HEK293 (cell line): ENCODE measurements at regions not wholly inside any gene's neighbourhood (a gene's known extent, or its start where the extent isn't known, plus 50 kb on each side); places are given as distances from the start of the nearest gene placed in this dataset.

Experiments
- CTCF ChIA-PET: fragments of 350-600 bp; formaldehyde crosslinking; extraction: SDS; loops from one replicate; lab custom pipeline; 2021; ENCODE audit warnings: antibody characterized with exemption; lab: Yijun Ruan, JAX
- POLR2A ChIA-PET: fragments of 300-600 bp; formaldehyde crosslinking; extraction: SDS; loops from one replicate; lab custom pipeline; 2020; ENCODE audit warnings: antibody characterized with exemption, inconsistent platforms; lab: Yijun Ruan, JAX
- H3K27ac ChIP-seq: fragments of 200-500 bp; sonication (Bioruptor generic); 2 replicates; pipeline ENCODE4 v1.5.1; 2014; ENCODE audit warnings: low read depth, low read length, control low read depth, inconsistent platforms; ENCODE audit errors: extremely low read depth
- H3K36me3 ChIP-seq, 2 experiments: fragments of 200-500 bp in 1 of 2; sonication (Bioruptor generic) in 1 of 2; 1 replicate in 1 of 2; 2 replicates in 1 of 2; pipeline ENCODE4 v1.5.1; 2014 to 2017; ENCODE audit warnings: inconsistent platforms in 2 of 2, low read length in 2 of 2; ENCODE audit not compliant: control insufficient read depth in 2 of 2, insufficient read depth in 1 of 2
- H3K4me1 ChIP-seq: fragments of 200-500 bp; sonication (Bioruptor generic); 2 replicates; pipeline ENCODE4 v1.5.1; 2014; ENCODE audit warnings: mild to moderate bottlenecking, low read length, inconsistent platforms; ENCODE audit not compliant: control insufficient read depth, insufficient read depth
- H3K4me3 ChIP-seq: 2 replicates; pipeline ENCODE4 v1.5.1; 2011; ENCODE audit warnings: low read depth, mild to moderate bottlenecking, control low read depth, low read length, moderate library complexity
- H3K9me3 ChIP-seq: fragments of 200-500 bp; sonication (Bioruptor generic); 2 replicates; pipeline ENCODE4 v1.5.1; 2014; ENCODE audit warnings: low read depth, low read length, inconsistent platforms; ENCODE audit not compliant: control insufficient read depth, insufficient read depth
- EGR2 ChIP-seq: fragments of 450-650 bp; formaldehyde crosslinking; IDR thresholded peaks from 2 replicates; pipeline ENCODE4 v1.5.1; 2016; ENCODE audit warnings: low read depth, missing biosample characterization, missing genetic modification characterization
- HIC1 ChIP-seq: fragments of 450-650 bp; formaldehyde crosslinking; IDR thresholded peaks from 2 replicates; pipeline ENCODE4 v1.5.1; 2016; ENCODE audit warnings: missing biosample characterization, missing genetic modification characterization
- MZF1 ChIP-seq: fragments of 450-650 bp; formaldehyde crosslinking; IDR thresholded peaks from 2 replicates; pipeline ENCODE4 v1.5.1; 2017; ENCODE audit warnings: missing biosample characterization, missing genetic modification characterization, borderline replicate concordance
- SP3 ChIP-seq: fragments of 450-650 bp; formaldehyde crosslinking; IDR thresholded peaks from 2 replicates; pipeline ENCODE4 v1.5.1; 2016; ENCODE audit warnings: missing biosample characterization, missing genetic modification characterization
- ZBTB26 ChIP-seq: fragments of 450-650 bp; formaldehyde crosslinking; optimal IDR thresholded peaks from 2 replicates; pipeline ENCODE3; 2016; ENCODE audit warnings: missing biosample characterization, mild to moderate bottlenecking, missing genetic modification characterization
- ZBTB8A ChIP-seq: fragments of 450-650 bp; formaldehyde crosslinking; IDR thresholded peaks from 2 replicates; pipeline ENCODE4 v1.5.1; 2016; ENCODE audit warnings: missing biosample characterization, missing genetic modification characterization
- ZFP37 ChIP-seq: fragments of 450-650 bp; formaldehyde crosslinking; IDR thresholded peaks from 2 replicates; pipeline ENCODE4 v1.5.1; 2016; ENCODE audit warnings: missing biosample characterization, missing genetic modification characterization
- ZNF121 ChIP-seq: fragments of 450-650 bp; formaldehyde crosslinking; IDR thresholded peaks from 2 replicates; pipeline ENCODE4 v1.5.1; 2016; ENCODE audit warnings: missing biosample characterization, missing genetic modification characterization
- ZNF133 ChIP-seq: fragments of 450-650 bp; formaldehyde crosslinking; IDR thresholded peaks from 2 replicates; pipeline ENCODE4 v1.5.1; 2016; ENCODE audit warnings: missing biosample characterization, missing genetic modification characterization
- ZNF155 ChIP-seq: fragments of 450-650 bp; formaldehyde crosslinking; IDR thresholded peaks from 2 replicates; pipeline ENCODE4 v1.5.1; 2016; ENCODE audit warnings: missing biosample characterization, missing genetic modification characterization
- ZNF202 ChIP-seq: fragments of 450-650 bp; formaldehyde crosslinking; IDR thresholded peaks from 2 replicates; pipeline ENCODE4 v1.5.1; 2016; ENCODE audit warnings: missing biosample characterization, missing genetic modification characterization, borderline replicate concordance
- ZNF221 ChIP-seq: fragments of 450-650 bp; formaldehyde crosslinking; IDR thresholded peaks from 2 replicates; pipeline ENCODE4 v1.5.1; 2017; ENCODE audit warnings: missing biosample characterization, missing genetic modification characterization, borderline replicate concordance
- ZNF335 ChIP-seq: fragments of 450-650 bp; formaldehyde crosslinking; conservative IDR thresholded peaks from 2 replicates; pipeline ENCODE4 v1.5.1; 2016; ENCODE audit warnings: missing biosample characterization, missing genetic modification characterization
- ZNF391 ChIP-seq: fragments of 450-650 bp; formaldehyde crosslinking; IDR thresholded peaks from 2 replicates; pipeline ENCODE4 v1.5.1; 2016; ENCODE audit warnings: low read depth, missing biosample characterization, missing genetic modification characterization, borderline replicate concordance
- ZNF558 ChIP-seq: fragments of 450-650 bp; formaldehyde crosslinking; IDR thresholded peaks from 2 replicates; pipeline ENCODE4 v1.5.1; 2016; ENCODE audit warnings: missing biosample characterization, missing genetic modification characterization
- ZNF623 ChIP-seq: fragments of 450-650 bp; formaldehyde crosslinking; IDR thresholded peaks from 2 replicates; pipeline ENCODE4 v1.5.1; 2016; ENCODE audit warnings: missing biosample characterization, missing genetic modification characterization
- ZNF658 ChIP-seq: fragments of 450-650 bp; formaldehyde crosslinking; IDR thresholded peaks from 2 replicates; pipeline ENCODE4; 2016; ENCODE audit warnings: missing biosample characterization, missing genetic modification characterization
- ZNF660 ChIP-seq: fragments of 450-650 bp; IDR thresholded peaks from 2 replicates; pipeline ENCODE4 v1.5.1; 2018; ENCODE audit warnings: missing biosample characterization, mild to moderate bottlenecking, missing genetic modification characterization
- TF ChIP-seq, protein P1 (sequence below): fragments of 450-650 bp; formaldehyde crosslinking; IDR thresholded peaks from 2 replicates; pipeline ENCODE4 v1.5.1; 2016; ENCODE audit warnings: missing biosample characterization, missing genetic modification characterization, borderline replicate concordance

DNA sequence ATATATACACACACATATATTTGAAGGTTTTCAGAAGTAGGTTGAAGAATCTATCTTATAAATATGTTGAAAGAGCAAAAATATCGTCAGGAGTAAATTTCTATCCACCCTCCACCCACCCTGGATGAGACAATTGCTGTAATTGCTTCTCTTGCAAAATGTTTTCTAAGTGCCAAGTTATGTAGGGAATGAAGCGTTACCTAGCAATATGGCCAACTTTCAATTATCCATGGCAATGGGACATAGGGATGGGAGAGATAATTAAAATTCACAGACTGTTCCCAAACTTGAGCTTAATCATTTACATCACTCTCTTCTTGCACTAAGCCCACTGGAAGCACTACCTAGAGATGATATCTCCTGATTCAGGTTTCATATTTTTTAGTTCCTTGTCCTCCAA lies 806.2 kb upstream of the RAG2 start (continued):
- no peak for TF ChIP-seq ZNF391

DNA sequence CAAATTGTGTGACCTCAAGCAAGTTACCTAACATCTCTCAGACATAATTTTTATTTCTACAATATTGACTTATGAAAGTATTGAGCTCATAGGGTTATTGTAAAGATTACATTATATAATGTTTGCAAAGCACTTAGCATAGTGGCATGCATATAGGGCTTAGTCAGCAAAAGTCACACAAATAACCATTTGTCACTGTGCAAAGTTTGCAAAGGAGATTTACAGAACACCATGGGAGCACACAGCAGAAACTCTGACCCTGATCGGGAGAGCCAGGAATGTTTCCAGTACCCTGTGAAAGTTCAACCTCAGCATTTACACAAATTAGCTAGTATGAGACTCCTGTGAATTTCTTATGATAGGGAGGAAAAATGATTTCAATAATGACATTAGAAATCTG lies 804.6 kb upstream of the RAG2 start:
- CTCF ChIA-PET = no interaction called here

More for the DNA sequence above, 804.6 kb upstream of the RAG2 start:
- TF ChIP-seq ZBTB8A = no peak
- TF ChIP-seq ZNF623 (tag by site-specific recombination) = no peak
- no peak for TF ChIP-seq ZNF335 (tag by site-specific recombination)
- no peak for TF ChIP-seq ZNF660 (tag by site-specific recombination)
- TF ChIP-seq HIC1 = no peak
- TF ChIP-seq SP3 = no peak
- no peak for TF ChIP-seq ZNF558 (tag by site-specific recombination)
- no peak for TF ChIP-seq EGR2 (tag by site-specific recombination)
- no peak for TF ChIP-seq ZNF658
- TF ChIP-seq ZNF133 (tag by site-specific recombination) = no peak
- no peak for TF ChIP-seq ZNF202 (tag by site-specific recombination)
- no peak for TF ChIP-seq ZNF221 (tag by site-specific recombination)
- no peak for TF ChIP-seq ZNF155 (tag by site-specific recombination)
- no peak for TF ChIP-seq ZNF121 (tag by site-specific recombination)
- no peak for TF ChIP-seq MZF1
- TF ChIP-seq ZBTB26 (tag by site-specific recombination) = no peak
- no peak for TF ChIP-seq ZFP37 (tag by site-specific recombination)
- TF ChIP-seq, protein P1, sequence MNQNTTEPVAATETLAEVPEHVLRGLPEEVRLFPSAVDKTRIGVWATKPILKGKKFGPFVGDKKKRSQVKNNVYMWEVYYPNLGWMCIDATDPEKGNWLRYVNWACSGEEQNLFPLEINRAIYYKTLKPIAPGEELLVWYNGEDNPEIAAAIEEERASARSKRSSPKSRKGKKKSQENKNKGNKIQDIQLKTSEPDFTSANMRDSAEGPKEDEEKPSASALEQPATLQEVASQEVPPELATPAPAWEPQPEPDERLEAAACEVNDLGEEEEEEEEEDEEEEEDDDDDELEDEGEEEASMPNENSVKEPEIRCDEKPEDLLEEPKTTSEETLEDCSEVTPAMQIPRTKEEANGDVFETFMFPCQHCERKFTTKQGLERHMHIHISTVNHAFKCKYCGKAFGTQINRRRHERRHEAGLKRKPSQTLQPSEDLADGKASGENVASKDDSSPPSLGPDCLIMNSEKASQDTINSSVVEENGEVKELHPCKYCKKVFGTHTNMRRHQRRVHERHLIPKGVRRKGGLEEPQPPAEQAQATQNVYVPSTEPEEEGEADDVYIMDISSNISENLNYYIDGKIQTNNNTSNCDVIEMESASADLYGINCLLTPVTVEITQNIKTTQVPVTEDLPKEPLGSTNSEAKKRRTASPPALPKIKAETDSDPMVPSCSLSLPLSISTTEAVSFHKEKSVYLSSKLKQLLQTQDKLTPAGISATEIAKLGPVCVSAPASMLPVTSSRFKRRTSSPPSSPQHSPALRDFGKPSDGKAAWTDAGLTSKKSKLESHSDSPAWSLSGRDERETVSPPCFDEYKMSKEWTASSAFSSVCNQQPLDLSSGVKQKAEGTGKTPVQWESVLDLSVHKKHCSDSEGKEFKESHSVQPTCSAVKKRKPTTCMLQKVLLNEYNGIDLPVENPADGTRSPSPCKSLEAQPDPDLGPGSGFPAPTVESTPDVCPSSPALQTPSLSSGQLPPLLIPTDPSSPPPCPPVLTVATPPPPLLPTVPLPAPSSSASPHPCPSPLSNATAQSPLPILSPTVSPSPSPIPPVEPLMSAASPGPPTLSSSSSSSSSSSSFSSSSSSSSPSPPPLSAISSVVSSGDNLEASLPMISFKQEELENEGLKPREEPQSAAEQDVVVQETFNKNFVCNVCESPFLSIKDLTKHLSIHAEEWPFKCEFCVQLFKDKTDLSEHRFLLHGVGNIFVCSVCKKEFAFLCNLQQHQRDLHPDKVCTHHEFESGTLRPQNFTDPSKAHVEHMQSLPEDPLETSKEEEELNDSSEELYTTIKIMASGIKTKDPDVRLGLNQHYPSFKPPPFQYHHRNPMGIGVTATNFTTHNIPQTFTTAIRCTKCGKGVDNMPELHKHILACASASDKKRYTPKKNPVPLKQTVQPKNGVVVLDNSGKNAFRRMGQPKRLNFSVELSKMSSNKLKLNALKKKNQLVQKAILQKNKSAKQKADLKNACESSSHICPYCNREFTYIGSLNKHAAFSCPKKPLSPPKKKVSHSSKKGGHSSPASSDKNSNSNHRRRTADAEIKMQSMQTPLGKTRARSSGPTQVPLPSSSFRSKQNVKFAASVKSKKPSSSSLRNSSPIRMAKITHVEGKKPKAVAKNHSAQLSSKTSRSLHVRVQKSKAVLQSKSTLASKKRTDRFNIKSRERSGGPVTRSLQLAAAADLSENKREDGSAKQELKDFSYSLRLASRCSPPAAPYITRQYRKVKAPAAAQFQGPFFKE = no peak
- POLR2A ChIA-PET = no interaction called here
- no peaks in the 10 kb centered on the region for H3K9me3 ChIP-seq
- H3K4me1 ChIP-seq = no peaks in the 10 kb centered on the region
- H3K4me3 ChIP-seq = no peak overlapping the region
- H3K36me3 ChIP-seq = no peaks in the 10 kb centered on the region
- no peak overlapping the region for H3K27ac ChIP-seq
